Breast epithelium (tissue), 4 donors: ENCODE measurements at regions not wholly inside any gene's neighbourhood (a gene's known extent, or its start where the extent isn't known, plus 50 kb on each side); places are given as distances from the start of the nearest gene placed in this dataset.

Experiments
- DNase-seq, 2 donors: peaks; one replicate each; pipeline ENCODE4 v3.0.0-alpha.2; 2019; ENCODE audit warnings: low spot score in 2 of 2
- H3K27ac ChIP-seq, 2 donors: fragments of 200-600 bp; sonication (generic) in 1 of 2; one replicate each; pipeline ENCODE4 v1.5.1; 2016 to 2019; ENCODE audit warnings: mild to moderate bottlenecking in 1 of 2
- H3K27me3 ChIP-seq, 2 donors: fragments of 200-600 bp; sonication (generic) in 1 of 2; one replicate each; pipeline versions ENCODE4 v1.5.1 to v1.6.0; 2017 to 2019; ENCODE audit warnings: control low read depth in 1 of 2, mild to moderate bottlenecking in 1 of 2
- H3K36me3 ChIP-seq: fragments of 200-600 bp; one replicate; pipeline ENCODE4 v1.5.1; 2019
- H3K4me1 ChIP-seq, 2 donors: fragments of 200-600 bp; sonication (generic); one replicate each; pipeline ENCODE4 v1.5.1; 2016 to 2019; ENCODE audit warnings: control low read depth in 1 of 2
- H3K4me3 ChIP-seq, 3 donors: fragments of 200-600 bp; sonication (generic); 1 replicate in 2 of 3; 2 replicates in 1 of 3; pipeline ENCODE4 v1.5.1; 2016 to 2019; ENCODE audit warnings: mild to moderate bottlenecking in 3 of 3, moderate library complexity in 2 of 3
- H3K9me3 ChIP-seq, 2 donors: fragments of 200-600 bp; sonication (generic) in 1 of 2; one replicate each; pipeline ENCODE4 v1.5.1; 2016 to 2019; ENCODE audit warnings: control low read depth in 1 of 2
- CTCF ChIP-seq, 3 donors: fragments of 450-650 bp; IDR thresholded peaks; one replicate each; pipeline ENCODE4 v1.5.1; 2016 to 2017; ENCODE audit warnings: antibody characterized with exemption in 3 of 3, mild to moderate bottlenecking in 3 of 3, moderate library complexity in 3 of 3
- POLR2A ChIP-seq: fragments of 450-650 bp; IDR thresholded peaks from one replicate; pipeline ENCODE4 v1.6.1; 2016; ENCODE audit warnings: antibody characterized with exemption, mild to moderate bottlenecking, moderate library complexity
- POLR2AphosphoS5 ChIP-seq, 3 donors: sonication (generic); formaldehyde crosslinking; IDR thresholded peaks; one replicate each; pipeline ENCODE4 v1.6.1; 2017; ENCODE audit warnings: antibody characterized with exemption in 3 of 3
- intact Hi-C: fragments of 100-400 bp; cut with DNase I; formaldehyde crosslinking; loops from one replicate; pipeline ENCODE4 v1.15.1; 2023; ENCODE audit warnings: low total_unique reads

- no peak overlapping the region for H3K4me3 ChIP-seq
Measured at GRCh38 chr16:62717026-62717425, 680.8 kb upstream of the CDH8 start.

DNA sequence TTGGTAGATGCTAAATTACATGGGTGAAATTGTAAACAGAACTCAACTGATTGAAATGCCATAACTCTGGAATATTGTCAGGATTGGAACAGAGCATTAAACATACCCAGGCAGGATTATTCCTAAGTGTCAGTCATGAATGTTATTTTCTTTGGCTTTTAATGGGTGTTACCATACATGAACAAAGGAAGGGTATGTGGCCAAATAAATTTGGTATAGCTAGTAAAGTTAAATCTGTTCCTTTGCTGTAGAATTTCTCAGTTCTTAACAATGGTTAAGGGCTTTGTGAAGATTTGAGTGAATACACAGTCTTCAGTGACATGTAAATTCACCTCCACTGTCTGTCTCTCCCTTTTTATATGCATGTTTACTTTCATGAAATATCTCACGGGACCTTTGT is 679.5 kb upstream of the CDH8 start:
- Histone ChIP-seq H3K27ac (no peak overlapping the region), H3K27me3 (no peaks in the 10 kb centered on the region), H3K36me3 (no peaks in the 10 kb centered on the region), H3K9me3 (peaks cover 0 to 7% of the 10 kb centered on the region in 2 donors), H3K4me3 (no peak overlapping the region), H3K4me1 (no peaks in the 10 kb centered on the region)
- TF ChIP-seq POLR2AphosphoS5 (IDR thresholded peaks at IDR 0.05) (no peak), POLR2A (no peak), CTCF (IDR thresholded peaks at IDR 0.05) (no peak)
- intact Hi-C loops: no loop called here
- no peak for DNase-seq

More at GRCh38 chr16:62717026-62717425, 680.8 kb upstream of the CDH8 start:
- H3K4me1 ChIP-seq: no peaks in the 10 kb centered on the region
- H3K27ac ChIP-seq: no peak overlapping the region
- intact Hi-C loops: no loop called here
- TF ChIP-seq POLR2AphosphoS5 (IDR thresholded peaks at IDR 0.05) (no peak), POLR2A (no peak), CTCF (IDR thresholded peaks at IDR 0.05) (no peak)
- H3K27me3 ChIP-seq: no peaks in the 10 kb centered on the region
- H3K9me3 ChIP-seq: peaks cover 0 to 7% of the 10 kb centered on the region in 2 donors
- no peaks in the 10 kb centered on the region for H3K36me3 ChIP-seq
- no peak for DNase-seq

GRCh38 chr16:62712566-62712965 is 676.3 kb upstream of the CDH8 start:
- intact Hi-C loops: no loop called here
- Histone ChIP-seq H3K4me3 (no peak overlapping the region), H3K9me3 (no peaks in the 10 kb centered on the region), H3K27me3 (no peaks in the 10 kb centered on the region), H3K36me3 (no peaks in the 10 kb centered on the region), H3K27ac (no peak overlapping the region), H3K4me1 (no peaks in the 10 kb centered on the region)
- TF ChIP-seq POLR2A (no peak), POLR2AphosphoS5 (IDR thresholded peaks at IDR 0.05) (no peak), CTCF (IDR thresholded peaks at IDR 0.05) (no peak)
- no peak for DNase-seq

- Histone ChIP-seq H3K4me3 (no peak overlapping the region), H3K36me3 (no peaks in the 10 kb centered on the region), H3K9me3 (no peaks in the 10 kb centered on the region), H3K4me1 (no peaks in the 10 kb centered on the region), H3K27ac (no peak overlapping the region), H3K27me3 (no peaks in the 10 kb centered on the region)
- intact Hi-C loops: no loop called here
- no peak for DNase-seq
- no peak for TF ChIP-seq POLR2A
- TF ChIP-seq POLR2AphosphoS5 (IDR thresholded peaks at IDR 0.05): no peak
- no peak for TF ChIP-seq CTCF (IDR thresholded peaks at IDR 0.05)
Measured at GRCh38 chr16:62711797-62712196, 675.6 kb upstream of the CDH8 start.

DNA sequence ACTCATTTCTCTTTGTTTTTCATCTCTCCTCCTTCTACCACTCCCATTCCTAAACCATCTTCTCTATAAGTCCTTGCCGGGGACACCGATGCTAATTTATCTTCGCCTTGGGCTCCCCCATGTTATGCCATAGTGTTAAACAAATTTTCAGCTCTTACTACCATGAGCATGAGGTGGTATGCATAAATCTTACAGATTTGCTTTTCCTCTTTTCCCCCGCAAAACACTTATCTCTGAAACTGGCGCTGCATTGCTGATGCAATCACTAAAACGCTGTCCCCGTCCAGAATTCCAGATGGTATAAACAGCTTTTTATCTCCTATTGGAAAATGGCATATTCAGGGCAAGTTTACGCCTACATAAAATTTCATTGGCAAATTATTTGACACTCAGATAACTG is 673.6 kb upstream of the CDH8 start:
- H3K9me3 ChIP-seq: no peaks in the 10 kb centered on the region
- H3K27ac ChIP-seq: no peak overlapping the region
- intact Hi-C loops: no loop called here
- H3K4me3 ChIP-seq: no peak overlapping the region
- no peaks in the 10 kb centered on the region for H3K36me3 ChIP-seq
- no peaks in the 10 kb centered on the region for H3K4me1 ChIP-seq
- no peak for DNase-seq
- TF ChIP-seq CTCF (IDR thresholded peaks at IDR 0.05) (no peak), POLR2AphosphoS5 (IDR thresholded peaks at IDR 0.05) (no peak), POLR2A (no peak)
- no peaks in the 10 kb centered on the region for H3K27me3 ChIP-seq
